ENCODE measurements at regions not wholly inside any gene's neighbourhood (a gene's known extent, or its start where the extent isn't known, plus 50 kb on each side); places are given as distances from the start of the nearest gene placed in this dataset.

DNA sequence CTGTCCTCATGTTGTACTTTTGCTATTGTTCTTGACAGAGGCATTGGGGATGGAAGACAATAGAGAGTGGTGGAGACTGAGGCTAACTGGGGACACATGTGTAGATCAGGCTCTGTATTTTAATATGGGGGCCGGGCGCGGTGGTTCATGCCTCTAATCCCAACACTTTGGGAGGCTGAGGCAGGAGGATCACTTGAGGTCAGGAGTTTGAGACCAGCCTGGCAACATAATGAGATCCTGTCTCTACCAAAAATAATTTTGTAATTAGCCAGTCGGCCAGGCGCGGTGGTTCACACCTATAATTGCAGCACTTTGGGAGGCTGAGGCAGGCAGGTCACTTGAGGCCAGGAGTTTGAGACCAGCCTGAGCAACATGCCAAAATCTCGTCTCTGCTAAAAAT is 72.5 kb upstream of the FOXK1 start:
- in situ Hi-C loops (cut with MboI; ENCODE audit: low sequenced_read_pairs) = loop anchor here (25.0 kb wide), 1 partner anchor 478 kb away; no protein-coding TSS in a partner anchor

DNA sequence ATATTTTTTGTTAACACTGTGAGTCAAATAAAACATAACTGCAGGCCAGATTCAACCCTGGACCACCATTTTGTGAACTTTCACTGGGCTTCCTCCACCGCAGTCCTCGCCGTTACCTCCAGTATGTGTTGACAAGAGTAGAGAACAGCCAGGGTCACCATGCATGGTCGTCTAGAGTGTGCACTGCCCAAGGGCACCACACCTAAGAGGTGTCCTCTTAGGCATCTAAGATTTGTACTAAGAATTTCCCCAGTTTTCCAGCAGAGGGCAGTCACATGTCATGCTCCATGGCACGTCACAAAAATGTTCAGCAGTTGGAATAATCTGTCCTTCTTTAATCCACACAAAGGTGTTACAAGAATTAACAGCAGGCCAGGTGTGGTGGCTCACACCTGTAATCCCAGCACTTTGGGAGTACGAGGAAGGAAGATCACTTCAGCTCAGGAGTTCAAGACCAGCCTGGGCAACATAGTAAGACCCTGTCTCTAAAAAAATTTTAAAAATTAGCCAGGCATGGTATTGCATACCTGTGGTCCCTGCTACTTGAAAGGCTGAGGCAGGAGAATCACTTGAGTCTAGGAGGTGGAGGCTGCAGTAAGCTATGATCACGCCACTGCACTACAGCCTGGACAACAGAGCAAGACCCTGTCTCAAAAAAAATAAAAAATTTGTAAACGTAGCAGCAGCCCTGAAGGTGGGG is 71.2 kb upstream of the FOXK1 start:
- in situ Hi-C loops (cut with MboI; ENCODE audit: low sequenced_read_pairs) = loop anchor here (25.0 kb wide), 1 partner anchor 476 kb away; no protein-coding TSS in a partner anchor

DNA sequence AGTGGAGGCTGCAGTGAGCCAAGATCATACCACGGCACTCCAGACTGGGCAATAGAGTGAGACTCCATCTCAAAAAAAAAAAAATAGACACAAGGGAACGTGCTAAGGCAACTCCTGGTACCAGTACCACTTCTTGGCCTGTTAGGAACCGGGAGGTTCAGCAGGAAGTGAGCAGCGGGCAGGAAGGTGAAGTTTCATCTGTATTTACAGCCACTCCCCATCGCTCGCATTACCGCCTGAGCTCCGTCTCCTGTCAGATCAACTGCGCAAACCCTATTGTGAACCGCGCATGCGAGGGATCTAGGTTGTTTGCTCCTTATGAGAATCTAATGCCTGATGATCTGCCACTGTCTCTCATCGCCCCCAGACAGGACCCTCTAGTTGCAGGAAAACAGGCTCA is 69.9 kb upstream of the FOXK1 start:
- in situ Hi-C loops (cut with MboI; ENCODE audit: low sequenced_read_pairs) = loop anchor here (25.0 kb wide), 1 partner anchor 475 kb away; no protein-coding TSS in a partner anchor

DNA sequence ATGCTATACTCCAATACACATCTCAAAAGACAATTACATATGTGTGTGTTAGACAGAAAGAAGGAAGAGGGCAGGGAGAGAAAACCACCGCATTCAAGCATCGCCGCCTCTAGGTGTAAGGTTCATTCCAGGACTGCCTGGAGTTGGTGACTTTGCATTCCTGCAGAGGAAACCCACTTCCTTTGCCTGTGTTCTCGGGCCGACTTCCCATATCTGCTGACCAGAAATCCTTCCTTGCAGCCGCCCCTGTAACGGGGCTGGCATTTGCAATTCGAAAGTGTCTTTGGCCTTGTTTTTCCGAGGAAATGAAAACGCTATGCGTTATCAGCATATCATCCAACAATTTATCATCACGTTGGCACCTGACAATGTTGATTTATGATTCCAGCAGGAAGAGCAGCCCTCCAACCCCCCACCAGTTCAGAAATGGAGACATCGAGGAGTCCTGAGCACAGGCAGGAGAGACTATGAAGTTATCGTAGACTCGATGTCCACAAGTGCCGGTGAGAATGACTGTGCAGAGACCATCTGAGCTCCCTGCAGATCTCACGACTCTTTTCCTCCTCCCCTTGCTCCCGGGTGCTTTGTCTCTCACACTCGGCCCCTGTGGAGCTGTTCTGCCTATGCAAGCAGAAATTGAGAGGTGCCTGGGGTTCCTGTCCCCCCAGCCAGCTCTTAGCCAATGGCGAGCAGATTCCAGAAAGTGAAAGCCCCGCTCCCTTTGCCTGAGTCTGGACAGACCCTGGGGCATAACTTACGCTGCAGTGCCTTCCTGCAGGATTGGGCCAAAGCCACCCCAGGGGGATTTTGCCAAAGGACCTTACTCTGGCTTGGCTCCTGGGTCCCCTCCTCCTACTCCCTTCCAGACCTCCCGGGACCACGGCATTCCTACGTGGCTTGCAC is 68.9 kb upstream of the FOXK1 start:
- in situ Hi-C loops (cut with MboI; ENCODE audit: low sequenced_read_pairs) = loop anchor here (25.0 kb wide), 1 partner anchor 474 kb away; no protein-coding TSS in a partner anchor

DNA sequence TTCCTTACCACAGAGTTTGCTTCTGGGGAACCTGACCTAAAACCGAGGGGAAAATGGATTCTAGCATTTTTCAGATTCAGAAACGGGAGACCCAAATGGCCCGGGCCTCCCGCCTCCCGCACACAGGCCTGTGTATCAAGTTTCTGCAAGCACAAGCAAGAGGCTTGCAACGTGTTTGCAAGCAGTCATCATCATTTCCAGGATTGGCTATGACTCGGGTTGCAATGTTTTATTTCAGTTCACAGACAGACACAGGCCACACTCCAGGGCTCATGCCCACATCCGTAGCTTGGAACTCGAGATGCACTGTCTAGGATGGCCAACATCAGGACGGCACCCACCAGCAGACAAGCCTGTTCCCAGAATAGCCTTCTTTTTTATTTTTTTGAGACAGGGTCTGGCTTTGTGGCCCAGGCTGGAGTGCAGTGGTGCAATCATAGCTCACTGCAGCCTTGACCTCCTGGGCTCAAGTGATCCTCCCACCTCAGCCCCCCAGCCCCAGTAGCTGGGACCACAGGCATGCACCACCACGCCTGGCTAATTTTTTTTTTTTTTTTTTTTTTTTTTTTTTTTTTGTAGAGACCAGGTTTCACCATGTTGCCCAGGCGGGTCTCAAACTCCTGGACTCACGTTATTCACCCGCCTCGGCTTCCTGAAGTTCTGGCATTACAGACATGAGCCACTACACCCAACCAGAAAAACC is 68.1 kb upstream of the FOXK1 start:
- in situ Hi-C loops (cut with MboI; ENCODE audit: low sequenced_read_pairs) = loop anchor here (25.0 kb wide), 1 partner anchor 473 kb away; no protein-coding TSS in a partner anchor

DNA sequence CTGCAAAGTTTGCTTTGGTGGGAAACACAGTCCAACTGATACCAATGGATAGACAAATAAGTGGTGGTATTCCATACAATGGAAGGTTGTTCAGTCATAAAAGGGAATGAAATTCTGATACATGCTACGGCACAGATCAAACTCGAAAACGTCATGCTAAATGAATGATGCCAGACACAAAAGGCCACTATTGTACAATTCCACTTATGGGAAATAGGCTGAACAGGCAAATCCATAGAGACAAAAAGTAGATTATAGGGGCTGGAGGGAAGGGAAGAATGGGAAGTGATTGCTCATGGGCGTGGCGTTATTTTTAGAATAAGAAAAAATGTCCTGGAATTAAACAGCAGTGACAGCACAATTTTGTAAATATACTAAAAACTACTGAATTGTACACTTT is 66.0 kb upstream of the FOXK1 start:
- in situ Hi-C loops (cut with MboI; ENCODE audit: low sequenced_read_pairs) = loop anchor here (25.0 kb wide), 1 partner anchor 471 kb away; no protein-coding TSS in a partner anchor

DNA sequence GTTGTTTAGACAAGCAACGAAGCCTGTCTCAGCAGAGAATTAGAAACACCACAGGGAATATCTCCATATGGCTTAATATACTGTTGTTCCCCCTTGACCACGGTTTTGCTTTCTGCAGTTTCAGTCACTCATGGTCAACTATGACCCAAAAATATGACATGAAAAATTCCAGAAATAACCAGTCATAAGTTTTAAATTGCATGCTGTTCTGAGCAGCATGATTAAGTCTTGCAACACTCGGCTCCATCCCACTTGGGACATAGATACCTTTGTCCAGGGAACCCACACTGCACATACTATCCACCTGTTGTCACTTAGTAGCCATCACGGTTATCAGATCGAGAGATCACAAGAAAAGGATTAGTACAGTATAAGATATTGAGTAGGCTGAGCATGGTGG is 60.7 kb upstream of the FOXK1 start:
- in situ Hi-C loops (cut with MboI; ENCODE audit: low sequenced_read_pairs) = loop anchor here (25.0 kb wide), 1 partner anchor 466 kb away; no protein-coding TSS in a partner anchor

DNA sequence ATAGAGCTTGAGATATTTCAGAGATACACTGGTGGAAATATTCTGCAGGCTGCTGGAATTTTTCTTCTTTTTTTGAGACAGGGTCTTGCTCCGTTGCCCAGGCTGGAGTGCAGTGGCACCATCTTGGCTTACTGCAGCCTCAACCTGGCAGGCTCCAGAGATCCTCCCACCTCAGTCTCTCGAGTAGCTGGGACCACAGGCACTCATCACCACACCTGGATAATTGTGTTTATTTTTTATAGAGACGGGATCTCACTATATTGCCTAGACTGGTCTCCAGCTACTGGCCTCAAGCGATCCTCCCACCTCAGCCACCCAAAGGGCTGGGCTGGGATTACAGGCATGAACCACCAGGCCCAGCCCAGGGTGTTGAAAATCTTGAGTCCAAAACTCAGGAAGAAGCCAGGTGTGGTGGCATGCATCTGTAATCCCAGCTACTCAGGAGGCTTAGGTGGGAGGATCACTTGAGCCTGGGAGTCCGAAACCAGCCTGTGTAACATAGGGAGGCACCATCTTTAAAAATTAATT is 55.7 kb upstream of the FOXK1 start:
- in situ Hi-C loops (cut with MboI; ENCODE audit: low sequenced_read_pairs) = loop anchor here (25.0 kb wide), 1 partner anchor 136 kb away; no protein-coding TSS in a partner anchor

DNA sequence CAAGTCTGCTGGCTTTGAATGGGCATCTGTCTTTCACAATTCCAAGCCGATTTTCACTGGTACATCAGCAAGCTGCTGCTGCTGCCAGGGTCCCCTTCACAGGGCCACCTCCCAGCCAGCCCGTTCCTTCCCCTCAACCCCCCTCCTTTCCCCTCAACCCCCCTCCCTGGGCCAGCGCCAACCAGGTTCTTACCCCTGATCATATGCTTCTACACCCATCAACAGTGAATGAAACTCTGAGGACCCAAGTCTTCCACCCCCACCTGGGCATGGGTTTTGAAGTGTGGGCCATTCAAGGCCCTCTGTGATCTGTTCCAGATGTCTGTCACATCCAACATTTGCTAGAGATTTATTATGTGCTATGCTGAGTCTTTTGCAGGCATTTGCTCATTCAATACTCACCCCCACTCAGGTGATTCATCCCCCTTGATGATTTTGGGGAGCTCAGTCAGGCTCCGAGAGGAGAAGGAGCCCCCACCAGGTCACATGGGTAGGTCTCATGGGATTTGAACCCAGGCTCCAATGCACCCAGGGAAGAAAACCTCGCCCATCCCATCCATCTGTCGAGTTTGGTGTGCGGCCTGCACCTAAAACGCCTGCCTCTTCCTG is 52.7 kb upstream of the FOXK1 start:
- in situ Hi-C loops (cut with MboI; ENCODE audit: low sequenced_read_pairs) = loop anchor here (25.0 kb wide), 1 partner anchor 133 kb away; no protein-coding TSS in a partner anchor

DNA sequence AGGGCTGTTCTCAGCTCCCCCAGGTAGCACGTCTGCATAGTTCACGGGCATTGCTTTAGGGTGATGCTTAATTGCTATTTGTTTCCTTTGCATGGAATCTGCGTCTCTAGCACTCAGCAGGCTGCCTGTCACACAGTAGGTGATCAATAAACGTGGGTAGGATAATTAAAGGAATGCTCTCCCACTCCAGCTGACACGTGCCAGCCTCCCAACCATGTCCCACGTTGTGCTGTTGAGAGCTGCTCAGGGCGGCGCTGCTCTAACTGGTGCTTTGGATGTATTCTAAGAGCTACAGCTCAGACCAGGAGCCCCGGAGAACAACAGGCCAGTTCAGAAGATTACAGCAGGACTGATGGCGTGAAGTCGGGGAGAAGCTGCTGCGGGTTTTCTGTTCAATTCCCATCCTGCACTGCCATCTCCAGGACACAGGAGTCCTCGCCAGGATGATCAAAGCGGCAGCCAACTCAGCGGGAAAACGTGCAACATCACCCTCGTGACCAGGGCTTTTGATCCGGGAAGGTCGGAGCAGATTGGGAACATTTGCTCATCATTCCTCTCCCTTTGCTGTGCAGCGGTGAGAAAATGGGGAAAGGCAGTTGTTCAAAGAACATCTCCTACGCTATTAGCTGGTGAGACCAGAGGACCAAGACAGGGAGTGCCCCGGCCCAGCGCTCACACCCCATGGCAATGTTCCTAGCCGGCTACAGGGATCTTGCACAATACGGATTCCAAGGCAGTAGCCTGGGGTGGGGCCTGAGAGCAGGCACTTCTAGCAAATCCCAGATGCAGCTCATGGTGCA is 50.5 kb upstream of the FOXK1 start:
- in situ Hi-C loops (cut with MboI; ENCODE audit: low sequenced_read_pairs) = loop anchor here (25.0 kb wide), 1 partner anchor 131 kb away; no protein-coding TSS in a partner anchor

Measured in HL-60/S4 treated with phorbol 12-myristate 13-acetate at 8.2 ng/mL for 4 days and 3 days (cell line).